K562 (cell line): ENCODE measurements at regions not wholly inside any gene's neighbourhood (a gene's known extent, or its start where the extent isn't known, plus 50 kb on each side); places are given as distances from the start of the nearest gene placed in this dataset.

ENCODE experiments used
- ATAC-seq: fragments of 200-7000 bp; cut with Tn5 transposase; 3 replicates; pipeline ENCODE4 v1.9.1; 2020; ENCODE audit warnings: moderate library complexity
- BruUV-seq: library from RNA; stranded (reverse); fragments of 400-500 nt; replicated peaks from 2 replicates; lab custom pipeline; 2021; lab: Mats Ljungman, UMichigan
- CTCF ChIA-PET: fragments of 300-600 bp; formaldehyde crosslinking; extraction: SDS; loops from one replicate; lab custom pipeline; 2021; ENCODE audit warnings: low intra/inter-chr PET ratio; lab: Yijun Ruan, JAX
- POLR2A ChIA-PET: fragments of 300-600, 350-650 bp; sonication (Branson Sonifier 250); formaldehyde crosslinking; extraction: SDS; loops from one replicate; lab custom pipeline; 2021; ENCODE audit warnings: antibody characterized with exemption, inconsistent platforms; lab: Yijun Ruan, JAX
- DNase-seq, 4 experiments: peaks; one replicate each; pipeline versions ENCODE4 v3.0.0 to v3.0.0-alpha.2; 2011 to 2018; ENCODE audit warnings: low spot score in 3 of 4, mixed read lengths in 3 of 4; ENCODE audit errors: extremely low read depth in 1 of 4
- FAIRE-seq: peaks from 2 replicates; lab custom pipeline; 2011; peaks lifted over from hg19 to GRCh38; lab: Jason Lieb, UNC
- H2AFZ ChIP-seq: 2 replicates; pipeline ENCODE4 v1.6.0; 2011; ENCODE audit warnings: low read depth, low read length, control low read depth, inconsistent platforms
- H3K27ac ChIP-seq: fragments of 200-600 bp; 3 replicates; pipeline ENCODE4 v1.8.0; 2011; ENCODE audit warnings: low read depth, mild to moderate bottlenecking, control low read depth, inconsistent platforms, low read length, moderate library complexity, mixed read lengths; ENCODE audit errors: extremely low read depth
- H3K27me3 ChIP-seq, 2 experiments: fragments of 300-600 bp in 1 of 2; 2 replicates in 1 of 2; 3 replicates in 1 of 2; pipeline versions ENCODE4 v1.6.0 to v1.8.0; 2011; ENCODE audit warnings: inconsistent platforms in 2 of 2, low read length in 2 of 2, mild to moderate bottlenecking in 1 of 2, mixed read lengths in 1 of 2, moderate library complexity in 1 of 2; ENCODE audit not compliant: control insufficient read depth in 2 of 2, insufficient read depth in 2 of 2
- H3K36me3 ChIP-seq: fragments of 300-600 bp; 3 replicates; pipeline ENCODE4 v1.8.0; 2011; ENCODE audit warnings: mild to moderate bottlenecking, low read length, inconsistent platforms; ENCODE audit not compliant: control insufficient read depth, insufficient read depth
- H3K4me1 ChIP-seq, 2 experiments: fragments of 200-600 bp in 1 of 2; replicated peaks in 1 of 2; 2 replicates in 1 of 2; 3 replicates in 1 of 2; pipeline versions ENCODE4 v1.5.1 to v1.8.0; 2011; ENCODE audit warnings: inconsistent platforms in 2 of 2, low read length in 2 of 2, mild to moderate bottlenecking in 1 of 2, mixed read lengths in 1 of 2, moderate library complexity in 1 of 2; ENCODE audit not compliant: control insufficient read depth in 2 of 2, insufficient read depth in 2 of 2
- H3K4me2 ChIP-seq: 2 replicates; pipeline ENCODE4 v1.6.1; 2011; ENCODE audit warnings: low read length, control low read depth, inconsistent platforms, mixed read lengths; ENCODE audit not compliant: insufficient read depth
- H3K4me3 ChIP-seq: fragments of 200-600 bp; sonication (generic), shearing (Covaris generic); 2 replicates; pipeline ENCODE4 v1.5.1; 2016; ENCODE audit warnings: control low read depth, inconsistent platforms
- H3K79me2 ChIP-seq: fragments of 200-600 bp; 3 replicates; pipeline ENCODE4 v1.8.0; 2011; ENCODE audit warnings: low read length, inconsistent platforms; ENCODE audit not compliant: control insufficient read depth, insufficient read depth
- H3K9ac ChIP-seq, 2 experiments: 2 replicates each; pipeline versions ENCODE4 v1.6.0 to v1.6.1; 2011; ENCODE audit warnings: low read depth in 2 of 2, low read length in 2 of 2, control low read depth in 1 of 2, inconsistent platforms in 1 of 2, mild to moderate bottlenecking in 1 of 2, mixed read lengths in 1 of 2; ENCODE audit not compliant: insufficient read depth in 1 of 2
- H3K9me1 ChIP-seq: one replicate; pipeline ENCODE4 v1.6.0; 2011; ENCODE audit warnings: inconsistent platforms, mild to moderate bottlenecking, low read length, moderate library complexity; ENCODE audit not compliant: control insufficient read depth, insufficient read depth
- H3K9me3 ChIP-seq: replicated peaks from 2 replicates; pipeline ENCODE4 v1.5.1; 2011; ENCODE audit warnings: low read depth, low read length, inconsistent platforms; ENCODE audit not compliant: control insufficient read depth, insufficient read depth
- H4K20me1 ChIP-seq: replicated peaks from 2 replicates; pipeline ENCODE4 v1.6.1; 2011; ENCODE audit warnings: low read length, inconsistent platforms, mixed read lengths; ENCODE audit not compliant: control insufficient read depth, insufficient read depth
- E2F4 ChIP-seq: sonication (generic); formaldehyde crosslinking; IDR thresholded peaks from 2 replicates; pipeline ENCODE4 v1.8.0; 2022; ENCODE audit warnings: mild to moderate bottlenecking, low read depth, missing genetic modification reagents
- ETV5 ChIP-seq: sonication (generic); formaldehyde crosslinking; IDR thresholded peaks from 2 replicates; pipeline ENCODE4 v1.4.0; 2020; ENCODE audit warnings: low read depth, mild to moderate bottlenecking, missing genetic modification reagents
- NR2F6 ChIP-seq: fragments of 450-650 bp; formaldehyde crosslinking; IDR thresholded peaks from 2 replicates; pipeline ENCODE4 v1.4.0; 2020; ENCODE audit warnings: mild to moderate bottlenecking
- SMARCA4 ChIP-seq: fragments of 450-650 bp; IDR thresholded peaks from 2 replicates; pipeline ENCODE4 v1.6.1; 2016
- SRSF1 ChIP-seq: fragments of 200-400 bp; formaldehyde crosslinking; IDR thresholded peaks from 2 replicates; pipeline ENCODE4 v1.6.1; 2017; ENCODE audit warnings: mild to moderate bottlenecking, low read depth, low read length, moderate library complexity
- WGBS: fragments of 100-300 bp; shearing (Covaris generic); methylation state at CpG from one replicate; pipeline ENCODE4 v1.1.6; 2016; ENCODE audit warnings: low coverage, mixed read lengths; ENCODE audit not compliant: insufficient coverage; ENCODE audit errors: missing lambda C conversion rate; 5-methylcytosine and 5-hydroxymethylcytosine counted together
- in situ Hi-C: fragments of 300-500 bp; cut with MboI; formaldehyde crosslinking; loops from 4 replicates; pipeline ENCODE4 v1.15.0; 2018; ENCODE audit warnings: inconsistent platforms, mixed read lengths
- intact Hi-C: fragments of 100-400 bp; cut with micrococcal nuclease; formaldehyde crosslinking; loops from 2 replicates; pipeline ENCODE4 v1.14.2; 2022

DNA sequence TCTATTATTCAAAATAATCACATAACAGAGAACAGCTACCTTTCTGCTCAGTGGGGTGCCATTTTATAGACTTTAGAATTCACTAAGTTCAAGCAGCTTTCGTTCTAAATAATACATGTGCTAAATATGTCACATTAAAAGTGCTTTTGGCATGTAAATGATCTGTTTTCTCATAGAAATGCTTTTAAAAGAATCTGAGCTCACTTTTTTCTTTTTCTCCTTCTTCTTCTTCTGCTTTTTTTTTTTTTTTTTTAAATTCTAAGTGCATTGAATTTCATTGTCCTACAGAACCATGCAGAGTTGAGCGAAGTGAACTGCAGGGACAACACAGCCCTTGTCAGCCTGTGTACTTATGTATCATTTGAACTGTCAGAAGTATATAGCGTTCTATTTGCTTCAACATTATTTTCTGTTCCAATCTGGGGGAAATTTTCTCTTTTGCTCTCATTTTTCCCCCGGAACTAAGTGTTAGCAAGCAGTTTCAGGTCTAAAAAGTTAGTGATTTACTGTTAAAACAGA is 193.8 kb upstream of the TMCO5A start (continued):
- no peak for TF ChIP-seq ETV5 (CRISPR knock-in tag)

GRCh38 chr15:37743826-37744225 is 190.6 kb upstream of the TMCO5A start:
- no TSS peak for BruUV-seq
- CTCF ChIA-PET = no interaction called here
- no peak overlapping the region for H3K9ac ChIP-seq
- H3K4me3 ChIP-seq = no peak overlapping the region
- DNase-seq = no peak
- POLR2A ChIA-PET = no interaction called here
- no peak overlapping the region for H2AFZ ChIP-seq
- H3K9me1 ChIP-seq = no peaks in the 10 kb centered on the region
- ATAC-seq = no peak
- FAIRE-seq = no peak
- no peaks in the 10 kb centered on the region for H3K9me3 ChIP-seq
- H3K36me3 ChIP-seq = no peaks in the 10 kb centered on the region
- H3K79me2 ChIP-seq = no peaks in the 10 kb centered on the region
- no peak overlapping the region for H3K4me2 ChIP-seq
- no peaks in the 10 kb centered on the region for H4K20me1 ChIP-seq
- in situ Hi-C loops = no loop called here
- intact Hi-C loops = loop anchor here (10.0 kb wide), 1 partner anchor 59 kb away; no protein-coding TSS in a partner anchor
- H3K27me3 ChIP-seq = no peaks in the 10 kb centered on the region
- TF ChIP-seq NR2F6 (CRISPR knock-in tag) = no peak
- no peak for TF ChIP-seq SMARCA4
- no peak for TF ChIP-seq E2F4 (CRISPR knock-in tag)
- TF ChIP-seq SRSF1 = no peak
- TF ChIP-seq, all 486 proteins: peak for 0
- H3K4me1 ChIP-seq = no peaks in the 10 kb centered on the region
- H3K27ac ChIP-seq = no peak overlapping the region
- WGBS = 3% methylated on average over 3 of the region's 3 CpGs
